ENCODE measurements at regions not wholly inside any gene's neighbourhood (a gene's known extent, or its start where the extent isn't known, plus 50 kb on each side); places are given as distances from the start of the nearest gene placed in this dataset.

- TF ChIP-seq CTCF (IDR thresholded peaks at IDR 0.05; ENCODE audit: extremely low read depth, missing control alignments), result no peak
- DNase-seq (ENCODE audit: low spot score), result no peak
These were observed 159.4 kb upstream of the FAM3C start for GRCh38 chr7:121555558-121555957.

- DNase-seq (ENCODE audit: low spot score), result peak; percentile 52
- peak; percentile 42 for TF ChIP-seq CTCF (IDR thresholded peaks at IDR 0.05; ENCODE audit: extremely low read depth, missing control alignments)
These were observed 151.5 kb upstream of the FAM3C start for GRCh38 chr7:121547544-121548092.

- no peak for TF ChIP-seq CTCF (IDR thresholded peaks at IDR 0.05; ENCODE audit: extremely low read depth, missing control alignments)
- no peak for DNase-seq (ENCODE audit: low spot score)
These were observed 150.8 kb upstream of the FAM3C start for GRCh38 chr7:121546632-121547543.

- TF ChIP-seq CTCF (IDR thresholded peaks at IDR 0.05; ENCODE audit: extremely low read depth, missing control alignments), result no peak
These were observed 149.3 kb upstream of the FAM3C start for GRCh38 chr7:121545418-121545817.

GRCh38 chr7:121544726-121545125, 148.6 kb upstream of the FAM3C start:
- peak; percentile 8 for DNase-seq (ENCODE audit: low spot score)
- no peak for TF ChIP-seq CTCF (IDR thresholded peaks at IDR 0.05; ENCODE audit: extremely low read depth, missing control alignments)

More at GRCh38 chr7:121545418-121545817, 149.3 kb upstream of the FAM3C start:
- no peak for DNase-seq (ENCODE audit: low spot score)

- no peak for TF ChIP-seq CTCF (IDR thresholded peaks at IDR 0.05; ENCODE audit: extremely low read depth, missing control alignments)
- no peak for DNase-seq (ENCODE audit: low spot score)
These were observed 148.1 kb upstream of the FAM3C start for GRCh38 chr7:121544238-121544637.

GRCh38 chr7:121541457-121541856, 145.3 kb upstream of the FAM3C start:
- DNase-seq (ENCODE audit: low spot score), result no peak
- no peak for TF ChIP-seq CTCF (IDR thresholded peaks at IDR 0.05; ENCODE audit: extremely low read depth, missing control alignments)

All from GM20000 (cell line).